SK-N-SH (cell line): ENCODE measurements at regions not wholly inside any gene's neighbourhood (a gene's known extent, or its start where the extent isn't known, plus 50 kb on each side); places are given as distances from the start of the nearest gene placed in this dataset.

Source experiments
- CTCF ChIA-PET: fragments of 300-600, 350-600 bp; formaldehyde crosslinking; extraction: SDS; loops from one replicate; lab custom pipeline; 2021; lab: Yijun Ruan, JAX
- POLR2A ChIA-PET: fragments of 350-600 bp; sonication (Branson Sonifier 250); formaldehyde crosslinking; extraction: SDS; loops from one replicate; lab custom pipeline; 2020; ENCODE audit warnings: antibody characterized with exemption, inconsistent platforms; lab: Yijun Ruan, JAX
- DNase-seq: peaks from one replicate; pipeline ENCODE4 v3.0.0; 2012
- H2AFZ ChIP-seq: fragments of 200-600 bp; sonication (generic); 2 replicates; pipeline ENCODE4 v1.8.1; 2016; ENCODE audit warnings: antibody characterized with exemption, mild to moderate bottlenecking, low read depth
- H3F3A ChIP-seq: fragments of 200-600 bp; sonication (generic); replicated peaks from 2 replicates; pipeline ENCODE3; 2016; ENCODE audit warnings: antibody characterized with exemption, mild to moderate bottlenecking; ENCODE audit not compliant: insufficient read depth
- H3K27ac ChIP-seq, 2 experiments: fragments of 200-500 bp in 1 of 2; fragments of 200-600 bp in 1 of 2; sonication (Bioruptor generic) in 1 of 2; sonication (generic), shearing (Covaris generic) in 1 of 2; 2 replicates each; pipeline versions ENCODE4 v1.5.1 to v1.6.1; 2014 to 2016; ENCODE audit warnings: low read depth in 2 of 2, inconsistent platforms in 1 of 2, low read length in 1 of 2, mild to moderate bottlenecking in 1 of 2, mixed read lengths in 1 of 2
- H3K27me3 ChIP-seq: fragments of 200-600 bp; sonication (generic), shearing (Covaris generic); 2 replicates; pipeline ENCODE4 v1.6.1; 2016; ENCODE audit warnings: mixed run types; ENCODE audit not compliant: insufficient read depth
- H3K36me3 ChIP-seq, 2 experiments: fragments of 200-500 bp in 1 of 2; fragments of 200-600 bp in 1 of 2; sonication (Bioruptor generic) in 1 of 2; sonication (generic) in 1 of 2; replicated peaks in 1 of 2; 2 replicates each; pipeline versions ENCODE3 to v1.5.1; 2014 to 2016; ENCODE audit warnings: low read length in 1 of 2, mild to moderate bottlenecking in 1 of 2; ENCODE audit not compliant: insufficient read depth in 2 of 2, control insufficient read depth in 1 of 2
- H3K4me1 ChIP-seq, 2 experiments: fragments of 200-500 bp in 1 of 2; fragments of 200-600 bp in 1 of 2; sonication (Bioruptor generic) in 1 of 2; sonication (generic), shearing (Covaris generic) in 1 of 2; 2 replicates each; pipeline versions ENCODE4 v1.5.1 to v1.6.1; 2014 to 2016; ENCODE audit warnings: low read depth in 1 of 2, low read length in 1 of 2, mixed run types in 1 of 2; ENCODE audit not compliant: insufficient read depth in 2 of 2, control insufficient read depth in 1 of 2
- H3K4me2 ChIP-seq: fragments of 200-600 bp; sonication (generic), shearing (Covaris generic); 2 replicates; pipeline ENCODE4 v1.6.1; 2017; ENCODE audit warnings: mixed run types
- H3K4me3 ChIP-seq, 2 experiments: fragments of 200-500 bp in 1 of 2; fragments of 200-600 bp in 1 of 2; sonication (Bioruptor generic) in 1 of 2; sonication (generic), shearing (Covaris generic) in 1 of 2; 2 replicates each; pipeline versions ENCODE4 v1.5.1 to v1.8.1; 2014 to 2016; ENCODE audit warnings: low read depth in 2 of 2, inconsistent platforms in 1 of 2, low read length in 1 of 2, mild to moderate bottlenecking in 1 of 2, mixed read lengths in 1 of 2, moderate library complexity in 1 of 2
- H3K79me2 ChIP-seq: fragments of 200-600 bp; sonication (generic); 2 replicates; pipeline ENCODE4 v1.8.1; 2017; ENCODE audit warnings: mild to moderate bottlenecking; ENCODE audit not compliant: insufficient read depth
- H3K9ac ChIP-seq: fragments of 200-600 bp; sonication (generic); 2 replicates; pipeline ENCODE4 v1.6.1; 2017; ENCODE audit warnings: mixed run types
- H3K9me2 ChIP-seq: fragments of 200-600 bp; sonication (generic); 2 replicates; pipeline ENCODE4 v1.6.1; 2017; ENCODE audit warnings: mixed run types
- H3K9me3 ChIP-seq: fragments of 200-600 bp; sonication (generic); 2 replicates; pipeline ENCODE4 v1.6.1; 2017; ENCODE audit warnings: mixed run types, mild to moderate bottlenecking, moderate library complexity
- H4K20me1 ChIP-seq: fragments of 200-600 bp; sonication (generic); 2 replicates; pipeline ENCODE4 v1.6.1; 2017; ENCODE audit warnings: mild to moderate bottlenecking, mixed run types; ENCODE audit not compliant: insufficient read depth
- CHD2 ChIP-seq: fragments of 150-350 bp; IDR thresholded peaks from 2 replicates; pipeline ENCODE4 v1.6.1; 2018; ENCODE audit warnings: low read length; ENCODE audit not compliant: partially characterized antibody
- EP300 ChIP-seq, 2 experiments: IDR thresholded peaks; 2 replicates each; pipeline versions ENCODE4 v1.4.0 to v1.6.1; 2012; ENCODE audit warnings: borderline replicate concordance in 1 of 2, low read depth in 1 of 2, low read length in 1 of 2
- EZH2phosphoT487 ChIP-seq: fragments of 200-600 bp; sonication (generic); IDR thresholded peaks from 2 replicates; pipeline ENCODE4 v1.6.1; 2017; ENCODE audit warnings: low read depth, mixed run types, mild to moderate bottlenecking, antibody characterized with exemption, moderate library complexity, borderline replicate concordance
- GATA2 ChIP-seq: sonication (generic); formaldehyde crosslinking; IDR thresholded peaks from 2 replicates; pipeline ENCODE4 v1.5.0; 2020; ENCODE audit warnings: mild to moderate bottlenecking, missing genetic modification reagents
- JUND ChIP-seq: IDR thresholded peaks from 2 replicates; pipeline ENCODE4 v1.4.0; 2012
- REST ChIP-seq: IDR thresholded peaks from 2 replicates; pipeline ENCODE4 v1.6.1; 2012; ENCODE audit warnings: mild to moderate bottlenecking, low read depth, low read length, moderate library complexity
- RFX5 ChIP-seq: IDR thresholded peaks from 2 replicates; pipeline ENCODE4 v1.6.1; 2012; ENCODE audit warnings: mild to moderate bottlenecking, improper control_type of control experiment, low read length
- SMC3 ChIP-seq: IDR thresholded peaks from 2 replicates; pipeline ENCODE4 v1.6.1; 2012; ENCODE audit warnings: low read depth, low read length, improper control_type of control experiment
- TEAD4 ChIP-seq: IDR thresholded peaks from 2 replicates; pipeline ENCODE4 v1.4.0; 2012; ENCODE audit warnings: mild to moderate bottlenecking, borderline replicate concordance; ENCODE audit not compliant: insufficient read depth
- USF2 ChIP-seq: fragments of 150-350 bp; IDR thresholded peaks from 2 replicates; pipeline ENCODE4 v1.6.1; 2017; ENCODE audit warnings: antibody characterized with exemption, low read length, low read depth, borderline replicate concordance
- YY1 ChIP-seq: IDR thresholded peaks from 2 replicates; pipeline ENCODE4 v1.4.0; 2012; ENCODE audit warnings: low read depth, mild to moderate bottlenecking
- WGBS: methylation state at CpG from one replicate; pipeline ENCODE4 v1.1.6; 2017; ENCODE audit warnings: low lambda C conversion rate; 5-methylcytosine and 5-hydroxymethylcytosine counted together
- TF ChIP-seq, protein P1 (sequence below): IDR thresholded peaks from 2 replicates; pipeline ENCODE4 v1.4.0; 2012; ENCODE audit warnings: low read depth, borderline replicate concordance
- TF ChIP-seq, protein P2 (sequence below): IDR thresholded peaks from 2 replicates; pipeline ENCODE4 v1.4.0; 2012; ENCODE audit warnings: low read depth, borderline replicate concordance

DNA sequence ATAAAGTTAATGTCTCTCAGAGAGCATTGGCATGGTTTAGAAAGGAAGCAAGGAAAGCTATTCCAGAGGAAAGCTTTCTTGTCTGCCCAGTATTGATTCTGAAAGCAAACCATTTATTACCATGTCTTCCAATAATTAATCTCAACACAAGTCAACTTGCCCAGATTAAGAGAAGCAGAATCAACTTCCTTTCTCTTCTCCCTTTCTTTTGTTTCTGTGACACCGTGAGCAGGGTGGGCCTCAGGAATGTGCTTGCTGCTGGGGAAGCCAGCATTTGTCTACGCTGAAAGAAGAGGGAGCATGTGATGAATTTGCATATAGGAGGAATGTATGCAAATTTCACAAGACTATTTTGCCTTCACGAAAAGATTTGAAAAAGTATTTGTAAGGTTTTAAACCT, 368.6 kb upstream of the ROPN1 start:
- peaks cover 19 to 29% of the 10 kb centered on the region in 2 experiments; a peak in 3 of 4 replicates for H3K4me1 ChIP-seq
- POLR2A ChIA-PET = no interaction called here
- CTCF ChIA-PET = interaction anchor here (0.9 to 3.4 kb wide), 8 partner anchors 9 to 328 kb away, joined by 3 to 14 read pairs (median 3); partner anchors contain the start of gene KALRN
- no peak for DNase-seq
- H3K9me3 ChIP-seq = no peaks in the 10 kb centered on the region
- no peaks in the 10 kb centered on the region for H3K79me2 ChIP-seq
- H3K9ac ChIP-seq = no peak overlapping the region
- peaks cover 0 to 3% of the 10 kb centered on the region in 2 experiments for H3K36me3 ChIP-seq
- peak overlapping the region in 1 of 2 experiments; percentile 34; a peak in 2 of 4 replicates for H3K27ac ChIP-seq
- H3K9me2 ChIP-seq = no peaks in the 10 kb centered on the region
- H3K4me2 ChIP-seq = no peak overlapping the region
- TF ChIP-seq GATA2 (CRISPR knock-in tag) = no peak
- 72% methylated on average over 3 of the region's 3 CpGs for WGBS
- no peaks in the 10 kb centered on the region for H3K27me3 ChIP-seq
- H3K4me3 ChIP-seq = no peak overlapping the region
- H3F3A ChIP-seq = peaks cover 10% of the 10 kb centered on the region
- H2AFZ ChIP-seq = no peak overlapping the region
- no peaks in the 10 kb centered on the region for H4K20me1 ChIP-seq

DNA sequence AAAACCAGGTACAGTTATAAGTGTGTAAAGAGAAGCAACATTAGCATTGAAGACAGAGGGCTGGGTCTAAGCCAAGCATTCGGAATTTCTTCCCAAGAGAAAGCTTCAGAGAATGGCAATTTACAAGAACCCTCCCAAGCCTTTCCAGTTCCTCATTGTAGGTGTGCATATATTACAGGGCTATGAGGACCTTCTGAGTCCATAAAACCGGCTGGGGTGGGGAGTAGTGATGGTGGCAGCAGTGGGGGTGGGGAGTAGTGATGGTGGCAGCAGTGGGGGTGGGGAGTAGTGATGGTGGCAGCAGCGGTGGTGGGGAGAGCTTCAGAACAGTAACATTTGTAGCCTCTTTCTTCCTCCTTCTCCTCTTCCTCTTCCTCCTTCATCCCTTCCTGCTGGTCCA, 368.7 kb upstream of the UMPS start:
- H3K27ac ChIP-seq = no peak overlapping the region; a peak in 1 of 4 replicates
- peaks cover 10% of the 10 kb centered on the region for H3F3A ChIP-seq
- H3K4me1 ChIP-seq = peaks cover 19 to 29% of the 10 kb centered on the region in 2 experiments; a peak in 3 of 4 replicates
- no peaks in the 10 kb centered on the region for H3K9me3 ChIP-seq
- ChIA-PET POLR2A (no interaction called here), CTCF (interaction anchor here (0.8 to 3.4 kb wide), 3 partner anchors 10 to 188 kb away, joined by 4 to 14 read pairs (median 4); no protein-coding TSS in a partner anchor)
- H3K9me2 ChIP-seq = no peaks in the 10 kb centered on the region
- DNase-seq = no peak
- no peaks in the 10 kb centered on the region for H3K27me3 ChIP-seq
- 85% methylated on average over 3 of the region's 3 CpGs for WGBS
- H4K20me1 ChIP-seq = no peaks in the 10 kb centered on the region
- peaks cover 0 to 3% of the 10 kb centered on the region in 2 experiments for H3K36me3 ChIP-seq
- no peak overlapping the region for H3K4me2 ChIP-seq
- H2AFZ ChIP-seq = no peak overlapping the region
- TF ChIP-seq CHD2 (no peak), YY1 (no peak), EP300 (IDR thresholded peaks at IDR 0.05; ENCODE audit: borderline replicate concordance in 1 of 2, low read depth in 1 of 2, low read length in 1 of 2) (no peak), EZH2phosphoT487 (no peak), USF2 (no peak), SMC3 (no peak), TEAD4 (no peak), RFX5 (no peak), JUND (no peak), REST (no peak)
- TF ChIP-seq, protein P1, sequence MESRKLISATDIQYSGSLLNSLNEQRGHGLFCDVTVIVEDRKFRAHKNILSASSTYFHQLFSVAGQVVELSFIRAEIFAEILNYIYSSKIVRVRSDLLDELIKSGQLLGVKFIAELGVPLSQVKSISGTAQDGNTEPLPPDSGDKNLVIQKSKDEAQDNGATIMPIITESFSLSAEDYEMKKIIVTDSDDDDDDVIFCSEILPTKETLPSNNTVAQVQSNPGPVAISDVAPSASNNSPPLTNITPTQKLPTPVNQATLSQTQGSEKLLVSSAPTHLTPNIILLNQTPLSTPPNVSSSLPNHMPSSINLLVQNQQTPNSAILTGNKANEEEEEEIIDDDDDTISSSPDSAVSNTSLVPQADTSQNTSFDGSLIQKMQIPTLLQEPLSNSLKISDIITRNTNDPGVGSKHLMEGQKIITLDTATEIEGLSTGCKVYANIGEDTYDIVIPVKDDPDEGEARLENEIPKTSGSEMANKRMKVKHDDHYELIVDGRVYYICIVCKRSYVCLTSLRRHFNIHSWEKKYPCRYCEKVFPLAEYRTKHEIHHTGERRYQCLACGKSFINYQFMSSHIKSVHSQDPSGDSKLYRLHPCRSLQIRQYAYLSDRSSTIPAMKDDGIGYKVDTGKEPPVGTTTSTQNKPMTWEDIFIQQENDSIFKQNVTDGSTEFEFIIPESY = no peak
- TF ChIP-seq, protein P2, sequence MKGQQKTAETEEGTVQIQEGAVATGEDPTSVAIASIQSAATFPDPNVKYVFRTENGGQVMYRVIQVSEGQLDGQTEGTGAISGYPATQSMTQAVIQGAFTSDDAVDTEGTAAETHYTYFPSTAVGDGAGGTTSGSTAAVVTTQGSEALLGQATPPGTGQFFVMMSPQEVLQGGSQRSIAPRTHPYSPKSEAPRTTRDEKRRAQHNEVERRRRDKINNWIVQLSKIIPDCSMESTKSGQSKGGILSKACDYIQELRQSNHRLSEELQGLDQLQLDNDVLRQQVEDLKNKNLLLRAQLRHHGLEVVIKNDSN = no peak
- H3K79me2 ChIP-seq = no peaks in the 10 kb centered on the region
- H3K4me3 ChIP-seq = no peak overlapping the region
- H3K9ac ChIP-seq = no peak overlapping the region
